ENCODE measurements at regions not wholly inside any gene's neighbourhood (a gene's known extent, or its start where the extent isn't known, plus 50 kb on each side); places are given as distances from the start of the nearest gene placed in this dataset.

GRCh38 chr11:26827567-26828081 lies 105.8 kb upstream of the SLC5A12 start:
- peaks cover 7% of the 10 kb centered on the region for H3K9me3 ChIP-seq
- TF ChIP-seq, protein P1, sequence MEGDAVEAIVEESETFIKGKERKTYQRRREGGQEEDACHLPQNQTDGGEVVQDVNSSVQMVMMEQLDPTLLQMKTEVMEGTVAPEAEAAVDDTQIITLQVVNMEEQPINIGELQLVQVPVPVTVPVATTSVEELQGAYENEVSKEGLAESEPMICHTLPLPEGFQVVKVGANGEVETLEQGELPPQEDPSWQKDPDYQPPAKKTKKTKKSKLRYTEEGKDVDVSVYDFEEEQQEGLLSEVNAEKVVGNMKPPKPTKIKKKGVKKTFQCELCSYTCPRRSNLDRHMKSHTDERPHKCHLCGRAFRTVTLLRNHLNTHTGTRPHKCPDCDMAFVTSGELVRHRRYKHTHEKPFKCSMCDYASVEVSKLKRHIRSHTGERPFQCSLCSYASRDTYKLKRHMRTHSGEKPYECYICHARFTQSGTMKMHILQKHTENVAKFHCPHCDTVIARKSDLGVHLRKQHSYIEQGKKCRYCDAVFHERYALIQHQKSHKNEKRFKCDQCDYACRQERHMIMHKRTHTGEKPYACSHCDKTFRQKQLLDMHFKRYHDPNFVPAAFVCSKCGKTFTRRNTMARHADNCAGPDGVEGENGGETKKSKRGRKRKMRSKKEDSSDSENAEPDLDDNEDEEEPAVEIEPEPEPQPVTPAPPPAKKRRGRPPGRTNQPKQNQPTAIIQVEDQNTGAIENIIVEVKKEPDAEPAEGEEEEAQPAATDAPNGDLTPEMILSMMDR (IDR thresholded peaks at IDR 0.05), result no peak
- no peak for DNase-seq (ENCODE audit: low spot score)
- H3K4me1 ChIP-seq (ENCODE audit: control insufficient read depth in 1 of 2, low read depth in 2 of 2), result peaks cover 0 to 19% of the 10 kb centered on the region in 2 donors
- H3K4me3 ChIP-seq, result no peak overlapping the region
- no peaks in the 10 kb centered on the region for H3K36me3 ChIP-seq
- H3K27ac ChIP-seq, result peak overlapping the region; percentile 63 to 82
- peak; percentile 40 for ATAC-seq (ENCODE audit: insufficient number of reproducible peaks, low FRiP score, low read depth)
- no peaks in the 10 kb centered on the region for H3K27me3 ChIP-seq (replicated peaks; ENCODE audit: insufficient read depth)

DNA sequence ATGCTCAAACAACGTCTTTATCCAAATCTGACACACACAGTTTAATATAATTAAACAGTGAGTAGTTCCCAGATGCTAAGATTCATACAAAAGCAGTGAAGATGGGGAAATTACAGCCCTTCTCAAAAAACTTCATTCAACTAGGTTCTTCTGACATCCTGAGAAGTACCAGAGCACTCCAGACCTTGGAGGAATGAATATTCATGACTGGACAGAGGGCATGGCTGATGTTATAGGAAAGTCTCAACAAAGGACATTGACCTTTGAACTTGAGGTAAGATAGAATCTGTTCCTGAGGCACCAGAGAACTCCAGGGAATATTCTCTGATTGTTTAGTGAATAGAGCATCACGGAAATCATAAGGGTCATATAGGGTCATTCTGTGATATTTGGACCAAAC lies 106.4 kb upstream of the SLC5A12 start:
- DNase-seq (ENCODE audit: low spot score) (no peak), ATAC-seq (ENCODE audit: insufficient number of reproducible peaks, low FRiP score, low read depth) (no peak)
- H3K36me3 ChIP-seq, result no peaks in the 10 kb centered on the region
- H3K27ac ChIP-seq, result peak overlapping the region; percentile 63 to 82
- TF ChIP-seq, protein P1 (IDR thresholded peaks at IDR 0.05), result no peak
- peaks cover 7% of the 10 kb centered on the region for H3K9me3 ChIP-seq
- peaks cover 0 to 19% of the 10 kb centered on the region in 2 donors for H3K4me1 ChIP-seq (ENCODE audit: control insufficient read depth in 1 of 2, low read depth in 2 of 2)
- no peaks in the 10 kb centered on the region for H3K27me3 ChIP-seq (replicated peaks; ENCODE audit: insufficient read depth)
- no peak overlapping the region for H3K4me3 ChIP-seq

DNA sequence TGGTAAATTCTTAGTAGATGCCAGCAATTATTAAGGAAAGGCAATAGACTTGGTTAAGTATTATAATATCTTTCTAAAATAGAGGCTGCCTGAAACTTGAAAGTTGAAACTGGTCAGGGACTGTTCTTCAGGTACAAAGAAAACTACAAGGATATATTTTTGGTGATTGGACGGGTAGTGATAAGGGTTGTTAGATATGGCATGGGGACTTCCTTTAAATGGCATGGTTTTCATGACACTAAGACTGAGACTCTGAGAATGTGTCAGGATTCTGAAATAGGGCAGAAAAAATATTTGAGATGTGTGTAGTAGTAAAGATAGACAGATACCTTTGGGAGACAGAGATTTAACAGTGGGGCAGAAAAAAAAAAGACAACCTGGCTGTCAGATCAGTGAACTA lies 108.4 kb upstream of the SLC5A12 start:
- peaks cover 0 to 19% of the 10 kb centered on the region in 2 donors for H3K4me1 ChIP-seq (ENCODE audit: control insufficient read depth in 1 of 2, low read depth in 2 of 2)
- H3K27ac ChIP-seq, result no peak overlapping the region
- TF ChIP-seq, protein P1 (IDR thresholded peaks at IDR 0.05), result no peak
- no peak for ATAC-seq (ENCODE audit: insufficient number of reproducible peaks, low FRiP score, low read depth)
- H3K9me3 ChIP-seq, result no peaks in the 10 kb centered on the region
- H3K4me3 ChIP-seq, result no peak overlapping the region
- H3K36me3 ChIP-seq, result no peaks in the 10 kb centered on the region
- no peaks in the 10 kb centered on the region for H3K27me3 ChIP-seq (replicated peaks; ENCODE audit: insufficient read depth)
- no peak for DNase-seq (ENCODE audit: low spot score)

GRCh38 chr11:26830757-26831156 lies 108.9 kb upstream of the SLC5A12 start:
- DNase-seq (ENCODE audit: low spot score) (no peak), ATAC-seq (ENCODE audit: insufficient number of reproducible peaks, low FRiP score, low read depth) (no peak)
- H3K9me3 ChIP-seq, result no peaks in the 10 kb centered on the region
- TF ChIP-seq, protein P1 (IDR thresholded peaks at IDR 0.05), result no peak
- H3K4me3 ChIP-seq, result no peak overlapping the region
- H3K4me1 ChIP-seq (ENCODE audit: control insufficient read depth in 1 of 2, low read depth in 2 of 2), result peaks cover 0 to 19% of the 10 kb centered on the region in 2 donors
- H3K27me3 ChIP-seq (replicated peaks; ENCODE audit: insufficient read depth), result no peaks in the 10 kb centered on the region
- no peak overlapping the region for H3K27ac ChIP-seq
- H3K36me3 ChIP-seq, result no peaks in the 10 kb centered on the region

GRCh38 chr11:26834601-26835000 lies 112.7 kb upstream of the SLC5A12 start:
- ATAC-seq (ENCODE audit: insufficient number of reproducible peaks, low FRiP score, low read depth) (no peak), DNase-seq (ENCODE audit: low spot score) (no peak)
- no peaks in the 10 kb centered on the region for H3K27me3 ChIP-seq (replicated peaks; ENCODE audit: insufficient read depth)
- H3K36me3 ChIP-seq, result no peaks in the 10 kb centered on the region
- no peak overlapping the region for H3K27ac ChIP-seq
- H3K9me3 ChIP-seq, result no peaks in the 10 kb centered on the region
- peaks cover 0 to 4% of the 10 kb centered on the region in 2 donors for H3K4me1 ChIP-seq (ENCODE audit: control insufficient read depth in 1 of 2, low read depth in 2 of 2)
- no peak overlapping the region for H3K4me3 ChIP-seq
- TF ChIP-seq, protein P1 (IDR thresholded peaks at IDR 0.05), result no peak

Data from thoracic aorta (tissue), 2 donors.